Left renal pelvis (tissue), 4 donors: ENCODE measurements at regions not wholly inside any gene's neighbourhood (a gene's known extent, or its start where the extent isn't known, plus 50 kb on each side); places are given as distances from the start of the nearest gene placed in this dataset.
"Not testable (repeated sequence)": the region's sequence is repeated elsewhere in the genome, so short reads cannot be mapped to it uniquely, and the experiment has no call there.

Experiments
- DNase-seq, 4 donors: peaks; one replicate each; pipeline ENCODE4 v3.0.0-alpha.2; 2013; ENCODE audit warnings: low read depth in 4 of 4, low spot score in 3 of 4

DNA sequence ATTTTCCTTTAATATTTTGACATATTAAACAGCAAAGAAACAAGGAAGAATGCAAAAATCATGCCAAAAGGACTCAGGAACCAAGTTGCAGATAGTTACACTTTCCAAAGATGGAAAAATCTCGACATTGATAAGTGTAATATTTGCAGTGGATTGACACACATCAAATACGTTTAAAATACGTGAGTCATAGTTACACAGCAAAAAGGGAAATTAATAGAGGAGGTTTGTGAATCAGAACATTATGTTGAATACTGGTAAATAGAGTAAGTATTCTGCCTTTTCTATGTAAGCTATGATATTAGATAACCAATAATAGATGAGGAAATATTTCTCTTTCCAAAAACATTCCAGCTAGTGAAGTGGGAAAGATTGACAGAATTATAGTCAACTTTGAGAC, 1761.3 kb upstream of the IGFBP7 start:
- no peak for DNase-seq

DNA sequence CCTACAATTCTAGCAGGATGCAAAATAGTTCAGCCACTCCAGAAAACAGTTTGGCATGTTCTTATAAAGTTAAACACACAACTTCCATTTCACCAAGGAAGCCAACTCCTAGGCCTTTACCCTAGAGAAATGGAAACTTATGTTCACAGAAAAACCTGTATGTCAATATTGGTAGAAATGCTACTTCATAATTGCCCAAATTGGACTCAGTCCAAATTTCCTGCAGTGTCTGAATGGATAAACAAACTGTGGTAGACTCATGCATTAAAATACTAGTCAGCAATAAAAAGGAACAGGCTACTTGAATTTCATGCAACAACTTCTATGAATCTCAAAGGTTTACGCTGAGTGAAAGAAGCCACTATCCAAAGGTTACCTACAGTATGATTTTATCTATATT, 1738.8 kb upstream of the IGFBP7 start:
- DNase-seq: no peak

DNA sequence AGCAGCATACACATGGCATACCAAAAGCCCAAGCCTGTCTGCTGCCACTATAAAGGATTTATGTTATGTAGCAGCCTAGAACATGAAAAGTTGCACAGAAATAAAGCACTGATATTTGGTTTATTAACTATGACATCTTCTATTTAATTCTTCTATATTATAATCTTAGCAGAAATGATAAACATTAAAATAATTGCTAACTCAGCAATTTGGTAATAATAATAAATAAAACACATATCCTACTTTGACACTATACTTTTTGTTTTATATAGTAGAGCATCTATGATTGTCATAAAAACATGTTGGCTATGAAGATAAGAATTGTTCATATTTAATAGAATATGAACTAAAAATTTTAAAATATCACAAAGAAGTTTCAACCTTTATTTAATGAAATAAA, 1733.3 kb upstream of the IGFBP7 start:
- no peak for DNase-seq

DNA sequence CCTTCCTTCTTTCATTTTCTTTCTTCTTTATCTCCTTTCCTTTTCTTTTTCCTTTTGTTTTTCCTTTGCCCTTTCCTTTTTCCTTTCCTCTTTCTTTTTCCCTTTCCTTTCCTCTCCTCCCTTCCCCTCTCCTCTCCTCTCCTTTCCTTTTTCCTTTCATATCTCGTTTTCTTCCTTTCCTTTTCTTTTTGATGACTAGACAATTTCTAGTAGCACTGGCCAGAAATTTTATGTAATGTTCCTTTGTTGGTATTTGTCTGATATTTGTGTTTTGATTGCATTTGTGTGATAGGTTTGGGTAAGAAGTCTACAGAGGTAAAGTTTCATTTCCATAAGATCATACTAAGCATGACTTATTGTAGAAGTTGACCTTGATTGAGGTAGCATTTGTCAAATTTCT, 1722.9 kb upstream of the IGFBP7 start:
- no peak for DNase-seq

DNA sequence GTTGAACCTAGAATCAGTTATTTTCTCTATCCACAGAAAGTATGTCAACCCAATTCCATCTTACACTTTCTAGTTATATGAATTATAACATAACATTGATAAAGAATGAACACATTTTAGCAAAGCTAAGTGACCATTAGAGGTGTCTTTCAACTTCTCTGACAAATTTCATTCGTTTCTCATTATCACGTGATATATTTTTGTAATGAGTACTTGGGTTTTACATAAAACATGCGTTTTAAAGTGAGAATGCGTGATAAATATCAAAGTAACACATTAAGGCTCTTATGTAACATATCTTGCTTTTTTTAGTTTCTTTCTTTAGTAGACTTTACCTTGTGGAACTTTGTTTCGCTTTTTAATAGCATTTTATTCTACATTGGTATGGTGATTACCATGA, 1715.1 kb upstream of the IGFBP7 start:
- no peak for DNase-seq

DNA sequence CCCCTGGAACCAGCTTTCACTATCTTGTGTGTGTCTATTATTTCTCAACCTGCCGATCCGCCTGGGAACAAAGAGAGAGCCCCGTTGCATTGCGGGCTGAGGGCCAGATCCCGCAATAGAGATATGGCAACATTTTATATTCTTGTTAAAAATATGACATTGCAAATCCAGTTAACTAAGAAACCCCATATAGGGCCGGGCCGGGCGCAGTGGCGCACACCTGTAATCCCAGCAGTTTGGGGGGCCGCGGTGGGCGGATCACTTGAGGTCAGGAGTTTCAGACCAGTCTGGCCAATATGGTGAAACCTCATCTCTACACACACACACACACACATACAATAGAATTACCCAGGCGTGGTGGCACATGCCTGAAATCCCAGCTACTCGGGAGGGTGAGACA, 1708.4 kb upstream of the IGFBP7 start:
- DNase-seq: not testable (repeated sequence)

DNA sequence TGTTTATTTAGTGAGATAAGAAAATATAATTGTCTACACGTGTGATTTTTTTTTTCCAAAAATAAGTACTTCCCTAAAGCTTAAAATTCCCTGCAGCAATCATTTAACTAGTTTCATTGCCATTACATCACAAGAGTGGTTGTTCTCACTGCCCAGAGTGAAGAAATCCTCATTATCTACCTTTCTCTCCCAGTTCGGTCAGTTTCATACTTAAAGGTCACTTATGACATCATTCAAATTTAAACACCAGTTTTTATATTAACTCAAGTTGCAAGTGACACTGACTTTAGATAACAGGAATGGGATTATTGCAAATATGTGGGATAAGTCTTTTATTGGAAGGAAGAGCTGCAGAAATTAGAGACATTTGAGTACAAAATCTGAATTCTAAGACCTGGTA, 1699.8 kb upstream of the IGFBP7 start:
- no peak for DNase-seq

DNA sequence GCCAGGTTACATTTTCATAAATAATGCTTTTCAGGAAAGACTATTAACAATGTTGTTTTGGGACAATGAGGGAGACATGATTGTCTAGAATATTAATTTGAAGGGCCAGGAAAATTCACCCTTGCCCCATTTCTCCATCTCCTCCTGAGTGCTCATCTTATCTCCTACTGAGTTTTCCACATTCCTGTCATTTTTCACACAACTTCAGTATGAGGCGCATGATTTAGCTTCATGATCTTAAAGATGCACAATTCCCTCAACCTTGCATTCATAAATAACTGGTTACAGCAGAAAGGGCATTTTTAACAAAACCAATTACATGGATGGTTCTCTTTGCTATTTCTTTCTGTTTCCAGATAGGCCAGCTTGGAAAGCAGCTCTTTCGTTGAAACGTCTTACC, 1699.2 kb upstream of the IGFBP7 start:
- DNase-seq: no peak

DNA sequence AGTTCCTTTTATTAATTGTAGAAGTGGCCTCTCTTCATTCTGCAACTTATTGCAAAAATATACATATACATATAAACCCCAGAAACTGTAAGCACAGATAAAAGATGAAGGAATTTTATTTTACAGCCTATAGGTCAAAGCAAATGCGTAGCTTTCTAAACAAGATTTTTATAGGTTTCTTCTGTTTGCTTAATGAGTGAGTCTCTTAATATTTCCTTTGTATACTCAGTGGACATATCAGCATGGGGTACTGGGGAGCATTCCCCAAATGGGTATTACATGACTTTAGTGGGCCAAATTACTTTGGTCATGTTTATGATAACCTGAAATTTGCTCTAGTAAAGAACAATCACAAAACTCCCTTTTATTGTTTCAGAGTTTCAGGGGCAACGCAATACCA, 1698.6 kb upstream of the IGFBP7 start:
- no peak for DNase-seq

DNA sequence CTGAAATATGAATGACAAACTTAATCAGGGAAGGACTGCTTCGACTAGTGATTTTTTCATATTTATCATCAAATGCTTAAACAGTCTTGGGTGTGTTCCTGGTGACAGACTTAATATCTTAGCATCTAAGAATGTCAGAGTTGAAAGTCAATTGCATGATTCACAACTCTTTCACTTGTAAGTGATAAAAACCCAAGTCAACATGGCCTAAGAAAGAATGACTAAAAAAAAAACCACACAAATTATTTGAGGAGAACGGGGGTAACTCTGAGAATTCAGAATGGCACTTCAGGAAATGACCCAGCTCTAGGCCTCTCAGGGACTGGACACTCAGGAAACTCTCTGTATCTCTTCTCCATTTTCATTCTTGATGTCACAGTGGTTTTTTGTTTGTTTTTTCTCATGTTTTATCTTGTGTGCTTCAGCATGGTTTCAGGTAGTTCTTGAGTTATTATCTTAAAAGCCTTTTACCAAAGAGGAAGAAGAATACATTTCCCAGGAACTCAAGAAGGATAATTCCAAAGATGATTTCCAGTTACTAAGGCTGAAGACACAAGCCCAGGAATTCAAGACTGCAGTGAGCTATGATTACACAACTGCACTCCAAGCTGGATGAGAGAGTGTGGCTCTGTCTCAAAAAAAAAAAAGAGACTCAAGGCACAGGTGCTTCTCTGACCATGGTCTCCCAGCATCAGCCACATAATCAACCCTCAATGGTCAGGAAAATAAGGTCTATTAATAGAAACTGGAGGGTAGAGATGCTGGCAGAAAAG, 1697.8 kb upstream of the IGFBP7 start:
- DNase-seq: no peak

DNA sequence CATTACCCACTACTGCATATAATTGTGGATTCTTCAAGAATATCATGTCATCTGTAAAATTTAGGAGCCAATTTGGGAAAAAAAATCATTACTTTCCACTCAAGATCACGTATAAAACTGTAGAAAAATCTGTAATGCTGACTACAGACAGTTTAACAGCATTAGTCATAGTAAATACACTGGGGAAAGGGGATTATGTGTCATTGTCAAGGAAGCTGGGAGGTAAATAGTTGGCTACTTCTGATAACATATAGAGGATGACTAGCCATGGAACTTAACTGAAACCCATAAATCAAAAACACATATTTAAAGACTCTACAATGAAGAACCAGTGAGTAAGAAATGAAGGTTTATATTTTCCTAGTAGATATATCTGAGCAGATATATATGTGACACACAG, 1666.4 kb upstream of the IGFBP7 start:
- no peak for DNase-seq

DNA sequence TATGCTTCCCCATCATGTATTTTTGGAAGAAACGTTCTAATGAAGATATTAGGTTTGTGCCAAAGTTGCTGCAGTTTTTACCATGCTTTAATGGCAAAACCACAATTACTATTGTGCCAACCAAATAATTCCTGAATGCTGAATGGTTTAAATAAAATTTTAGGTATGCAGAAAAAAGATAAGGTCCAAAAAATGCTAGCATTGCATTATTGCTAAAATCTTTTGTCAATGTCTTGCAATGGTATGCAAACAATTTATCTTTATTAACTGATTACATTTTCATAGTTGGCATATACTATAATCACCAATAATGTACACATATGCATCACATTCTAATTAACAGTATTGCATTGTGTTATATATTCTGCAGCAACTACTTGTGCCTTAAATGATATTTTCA, 1657.4 kb upstream of the IGFBP7 start:
- DNase-seq: no peak

DNA sequence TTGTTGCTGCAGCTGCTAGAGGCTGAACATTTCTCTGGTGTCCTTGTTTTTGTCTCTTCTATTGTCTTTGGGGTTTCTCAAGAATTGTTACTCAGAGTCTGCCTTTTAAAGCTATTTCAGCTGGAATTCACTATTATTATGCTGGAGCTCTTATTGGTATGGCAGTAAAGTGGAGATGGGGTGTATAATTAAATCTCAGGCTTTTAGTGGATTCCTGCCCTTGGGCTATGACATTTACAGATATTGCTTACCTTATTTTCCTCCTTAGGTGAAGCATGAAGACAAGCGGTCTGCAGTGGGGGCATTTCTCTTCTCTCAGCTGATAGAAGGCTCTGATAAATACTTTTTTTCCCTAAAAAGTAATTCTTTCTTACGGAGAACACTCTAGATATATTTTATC, 1656.6 kb upstream of the IGFBP7 start:
- no peak for DNase-seq

DNA sequence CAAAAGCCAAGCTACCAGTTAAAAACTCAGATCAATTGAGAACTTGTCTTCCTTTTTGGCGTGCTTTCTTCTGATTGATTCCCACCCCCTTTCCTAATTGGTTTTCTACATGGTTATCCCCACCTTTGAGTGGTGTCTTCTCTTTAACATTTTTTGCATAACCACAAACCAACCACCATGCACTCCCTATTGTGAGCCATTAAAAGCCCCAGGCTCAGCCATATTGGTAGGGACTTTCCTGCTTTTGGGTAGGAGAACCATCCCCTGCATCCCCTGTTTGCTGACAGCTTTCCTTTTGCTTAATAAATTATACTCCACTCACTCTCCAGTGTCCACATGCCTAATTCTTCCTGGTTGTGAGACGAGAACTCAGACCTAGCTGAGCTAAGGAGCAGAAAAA, 1651.4 kb upstream of the IGFBP7 start:
- DNase-seq: no peak

DNA sequence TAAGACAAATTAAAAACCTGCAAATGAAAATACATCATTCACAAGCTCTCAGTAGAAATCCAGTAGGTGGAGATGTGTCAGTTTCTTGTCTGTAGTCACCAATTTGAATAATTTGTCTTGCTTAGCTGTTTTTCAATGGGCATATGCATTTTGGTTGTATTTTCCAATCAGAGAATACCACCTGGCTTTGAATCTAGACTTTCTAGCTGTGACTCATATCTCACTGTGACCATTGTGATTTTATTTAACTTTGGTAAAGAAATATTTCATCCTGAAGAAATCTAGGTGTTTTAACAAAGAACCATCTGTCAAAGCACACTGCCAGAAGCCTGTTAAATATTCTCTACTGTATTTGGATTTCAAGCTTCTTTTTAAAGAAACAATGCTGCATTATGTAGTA, 1650.6 kb upstream of the IGFBP7 start:
- DNase-seq: no peak

DNA sequence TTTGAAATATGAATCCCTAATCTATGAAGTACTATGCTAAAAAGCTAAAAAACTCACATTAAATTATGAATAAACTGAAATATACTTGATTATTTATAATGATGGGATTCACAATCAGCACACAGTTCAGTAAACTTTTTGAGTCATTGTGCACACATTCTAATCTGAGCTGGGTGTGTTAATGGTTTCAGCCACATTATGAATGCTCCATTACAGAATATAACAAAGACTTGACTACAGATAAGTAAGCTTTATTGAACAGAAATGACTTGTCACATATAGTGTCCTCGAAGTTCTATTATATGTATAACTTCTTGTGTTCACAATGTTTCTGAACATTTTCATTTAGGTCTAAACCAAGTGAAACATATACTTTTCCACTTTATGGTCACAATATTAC, 1649.9 kb upstream of the IGFBP7 start:
- no peak for DNase-seq

DNA sequence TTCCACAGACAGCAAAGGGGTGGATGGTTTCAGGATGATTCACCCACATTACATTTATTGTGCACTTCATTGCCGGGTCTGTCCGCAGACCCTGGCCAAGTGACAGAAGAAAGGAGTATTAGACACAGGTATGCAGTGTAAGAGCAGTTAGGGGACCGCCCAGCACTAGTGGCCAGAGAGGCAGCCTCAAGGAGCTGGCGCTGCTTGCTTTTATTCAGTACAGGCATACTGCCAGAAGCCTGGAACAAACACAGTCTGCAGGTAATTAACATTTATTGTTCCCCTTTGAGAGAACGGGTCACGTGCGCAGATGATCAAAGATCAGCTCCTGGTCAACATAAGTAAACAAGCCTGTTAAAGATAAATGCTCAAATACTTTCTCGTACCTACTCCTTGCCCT, 1639.0 kb upstream of the IGFBP7 start:
- no peak for DNase-seq

DNA sequence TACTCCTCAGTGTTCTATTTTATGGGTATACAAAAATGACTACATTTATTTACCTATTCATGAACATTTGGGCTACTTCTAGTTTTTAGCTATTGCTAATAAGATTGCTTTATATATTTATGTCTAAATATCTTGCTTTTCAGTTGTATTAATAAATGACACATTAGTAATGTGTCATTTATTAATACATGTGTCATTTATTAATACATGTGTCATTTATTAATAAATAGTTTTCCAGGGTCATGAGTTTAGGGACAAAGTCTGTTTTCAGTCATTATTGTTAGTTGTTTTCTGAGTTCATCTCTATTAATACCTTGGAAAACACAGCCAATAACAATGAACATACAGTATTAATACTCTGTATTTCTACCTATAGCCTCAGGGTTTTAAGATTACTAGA, 1630.7 kb upstream of the IGFBP7 start:
- DNase-seq: no peak

DNA sequence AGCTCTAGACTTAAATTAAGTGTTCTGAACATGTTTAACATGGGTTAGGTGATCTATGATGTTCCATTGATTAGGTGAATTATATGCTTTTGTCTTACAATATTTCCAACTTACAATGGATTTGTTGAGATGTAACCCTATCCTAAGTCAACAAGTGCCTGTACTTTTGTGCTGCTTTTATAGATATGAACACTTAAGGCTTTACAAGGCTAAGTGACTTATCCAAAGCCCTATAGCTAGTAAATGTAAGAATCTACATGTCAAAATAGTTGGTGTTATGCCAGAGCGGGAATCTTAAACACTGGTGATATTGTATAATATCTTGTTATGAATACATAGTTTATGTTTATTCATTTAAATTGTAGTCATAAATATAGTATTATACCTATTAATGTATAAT, 1629.1 kb upstream of the IGFBP7 start:
- DNase-seq: no peak

DNA sequence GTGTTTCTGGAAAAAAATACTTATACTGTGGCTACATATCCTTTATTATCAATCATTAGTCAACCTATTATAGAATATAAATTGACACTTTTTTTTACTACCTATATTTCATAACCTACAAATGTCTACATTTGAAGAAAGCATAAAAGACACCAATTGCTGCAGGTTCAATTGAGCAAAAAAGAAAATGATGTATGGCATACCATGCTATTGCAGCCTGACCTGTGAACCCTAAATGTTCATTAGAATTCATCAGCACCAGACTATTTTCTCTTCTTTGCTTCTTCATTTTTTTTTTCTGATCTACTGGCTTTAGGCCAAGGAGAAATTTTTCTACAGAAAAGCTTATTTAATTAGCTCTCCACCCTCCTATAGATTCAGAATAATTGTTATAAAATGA, 1628.2 kb upstream of the IGFBP7 start:
- no peak for DNase-seq

DNA sequence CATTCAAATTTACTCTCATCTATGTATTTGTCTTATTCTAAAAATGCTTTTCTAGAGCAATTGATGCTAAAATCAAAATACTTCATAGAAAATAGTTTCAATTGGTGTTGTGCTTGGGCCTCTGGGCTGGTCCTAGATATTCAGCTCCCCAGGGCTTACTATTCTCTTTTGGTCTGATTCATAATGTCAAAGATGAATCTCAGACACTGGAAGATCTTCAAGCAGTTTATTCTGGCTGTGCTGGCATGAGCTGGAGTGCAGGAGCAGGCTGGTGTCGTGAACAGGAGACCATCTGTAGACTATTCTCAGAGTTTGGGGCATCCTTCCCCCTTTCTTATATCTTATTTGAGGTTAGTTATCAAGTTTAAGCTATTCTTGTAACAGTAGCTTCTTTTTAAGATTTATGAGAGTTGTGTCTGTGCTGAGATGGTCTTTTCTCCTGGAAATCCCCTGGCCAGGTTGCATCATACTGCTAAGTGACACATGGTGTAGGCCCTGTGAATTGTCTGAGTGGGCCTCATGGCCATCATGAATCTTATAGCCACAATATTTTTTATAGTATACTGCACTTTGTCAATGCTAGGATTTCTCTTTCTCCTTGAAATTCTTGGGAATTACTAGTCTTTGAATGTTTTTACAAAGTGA, 1624.0 kb upstream of the IGFBP7 start:
- DNase-seq: no peak

DNA sequence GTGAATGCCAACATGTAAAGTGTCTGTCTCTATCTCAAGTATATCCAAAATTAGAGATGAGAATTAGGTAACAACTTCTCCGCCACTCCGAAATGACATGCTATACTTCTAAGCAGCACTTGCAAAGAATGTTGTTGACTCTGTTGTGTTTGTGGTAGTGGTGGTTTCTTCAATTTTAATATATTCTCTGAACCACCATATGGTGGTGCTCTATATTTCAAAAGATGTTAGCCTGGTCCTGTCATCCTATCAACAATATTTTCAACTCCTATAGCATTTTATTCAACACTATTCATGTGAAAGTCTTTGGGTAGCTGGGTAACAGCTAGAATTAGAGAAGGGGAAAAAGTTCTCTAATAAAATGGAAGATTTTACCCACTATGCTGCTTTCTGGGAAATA, 1622.8 kb upstream of the IGFBP7 start:
- DNase-seq: no peak

DNA sequence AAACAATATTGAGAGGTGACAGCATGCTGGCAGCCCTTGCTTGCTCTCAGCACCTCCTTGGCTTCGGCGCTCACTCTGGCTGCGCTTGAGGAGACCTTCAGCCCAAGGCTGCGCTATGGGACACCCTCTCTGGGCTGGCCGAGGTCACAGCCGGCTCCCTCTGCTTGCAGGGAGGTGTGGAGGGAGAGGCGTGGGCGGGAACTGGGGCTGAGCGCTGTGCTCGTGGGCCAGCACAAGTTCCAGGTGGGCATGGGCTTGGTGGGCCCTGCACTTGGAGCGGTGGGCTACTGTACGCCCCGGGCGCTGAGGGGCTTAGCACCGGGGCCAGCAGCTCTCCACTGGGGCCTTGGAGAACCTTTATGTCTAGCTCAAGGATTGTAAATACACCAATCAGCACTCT, 1613.8 kb upstream of the IGFBP7 start:
- no peak for DNase-seq
